ENCODE measurements at regions not wholly inside any gene's neighbourhood (a gene's known extent, or its start where the extent isn't known, plus 50 kb on each side); places are given as distances from the start of the nearest gene placed in this dataset.

DNA sequence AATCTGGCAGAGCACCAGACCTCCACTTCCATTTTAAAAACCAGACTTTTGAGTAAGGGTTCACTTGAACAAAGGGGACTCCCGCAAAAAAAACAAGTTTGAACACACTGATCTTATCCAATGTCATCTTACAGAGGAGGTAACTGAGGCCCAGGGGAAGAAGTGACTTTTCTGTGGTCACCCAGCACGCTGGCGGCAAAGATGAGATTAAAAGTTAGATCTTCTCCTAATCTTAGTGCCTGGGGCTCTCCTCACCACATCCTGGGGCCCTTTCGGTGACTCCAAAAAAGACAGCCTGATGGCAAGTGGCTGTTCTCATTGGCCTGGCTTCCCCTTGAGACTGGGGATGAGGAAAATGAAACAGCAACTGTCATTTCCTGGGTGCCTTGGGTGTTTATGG, 101.8 kb upstream of the ZNF98 start:
- TF ChIP-seq, protein P1, sequence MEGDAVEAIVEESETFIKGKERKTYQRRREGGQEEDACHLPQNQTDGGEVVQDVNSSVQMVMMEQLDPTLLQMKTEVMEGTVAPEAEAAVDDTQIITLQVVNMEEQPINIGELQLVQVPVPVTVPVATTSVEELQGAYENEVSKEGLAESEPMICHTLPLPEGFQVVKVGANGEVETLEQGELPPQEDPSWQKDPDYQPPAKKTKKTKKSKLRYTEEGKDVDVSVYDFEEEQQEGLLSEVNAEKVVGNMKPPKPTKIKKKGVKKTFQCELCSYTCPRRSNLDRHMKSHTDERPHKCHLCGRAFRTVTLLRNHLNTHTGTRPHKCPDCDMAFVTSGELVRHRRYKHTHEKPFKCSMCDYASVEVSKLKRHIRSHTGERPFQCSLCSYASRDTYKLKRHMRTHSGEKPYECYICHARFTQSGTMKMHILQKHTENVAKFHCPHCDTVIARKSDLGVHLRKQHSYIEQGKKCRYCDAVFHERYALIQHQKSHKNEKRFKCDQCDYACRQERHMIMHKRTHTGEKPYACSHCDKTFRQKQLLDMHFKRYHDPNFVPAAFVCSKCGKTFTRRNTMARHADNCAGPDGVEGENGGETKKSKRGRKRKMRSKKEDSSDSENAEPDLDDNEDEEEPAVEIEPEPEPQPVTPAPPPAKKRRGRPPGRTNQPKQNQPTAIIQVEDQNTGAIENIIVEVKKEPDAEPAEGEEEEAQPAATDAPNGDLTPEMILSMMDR (IDR thresholded peaks at IDR 0.05): no peak
- TF ChIP-seq POLR2A (IDR thresholded peaks at IDR 0.05): no peak

Measured in right lobe of liver (tissue), 4 donors.